CD14-positive monocyte (primary cell): ENCODE measurements at regions not wholly inside any gene's neighbourhood (a gene's known extent, or its start where the extent isn't known, plus 50 kb on each side); places are given as distances from the start of the nearest gene placed in this dataset.

Source experiments
- DNase-seq, 3 donors: peaks; one replicate each; pipeline ENCODE4 v3.0.0-alpha.2; 2011 to 2022
- H2AFZ ChIP-seq: 2 replicates; pipeline ENCODE4 v1.6.0; 2012; ENCODE audit warnings: mild to moderate bottlenecking, low read depth, low read length, inconsistent platforms; ENCODE audit not compliant: insufficient read depth, poor library complexity, severe bottlenecking
- H3K27ac ChIP-seq, 2 donors: 1 replicate in 1 of 2; 2 replicates in 1 of 2; pipeline ENCODE4 v1.5.1; 2012 to 2013; ENCODE audit warnings: low read length in 2 of 2, control low read depth in 1 of 2, inconsistent platforms in 1 of 2, low read depth in 1 of 2, mild to moderate bottlenecking in 1 of 2
- H3K27me3 ChIP-seq, 2 donors: one replicate each; pipeline versions ENCODE4 v1.6.0 to v1.6.1; 2011 to 2013; ENCODE audit warnings: low read length in 2 of 2; ENCODE audit not compliant: control insufficient read depth in 2 of 2, insufficient read depth in 2 of 2
- H3K36me3 ChIP-seq, 2 donors: replicated peaks in 1 of 2; 1 replicate in 1 of 2; 2 replicates in 1 of 2; pipeline versions ENCODE4 v1.5.1 to v1.6.1; 2012 to 2013; ENCODE audit warnings: low read length in 2 of 2, control low read depth in 1 of 2, inconsistent platforms in 1 of 2, mild to moderate bottlenecking in 1 of 2; ENCODE audit not compliant: insufficient read depth in 2 of 2, control insufficient read depth in 1 of 2
- H3K4me1 ChIP-seq, 2 donors: 1 replicate in 1 of 2; 2 replicates in 1 of 2; pipeline versions ENCODE4 v1.5.1 to v1.6.1; 2012 to 2013; ENCODE audit warnings: low read length in 2 of 2, control low read depth in 1 of 2, inconsistent platforms in 1 of 2, mild to moderate bottlenecking in 1 of 2, moderate library complexity in 1 of 2; ENCODE audit not compliant: insufficient read depth in 2 of 2, control insufficient read depth in 1 of 2
- H3K4me2 ChIP-seq: replicated peaks from 2 replicates; pipeline ENCODE3; 2012; ENCODE audit warnings: low read length, moderate library complexity, mild to moderate bottlenecking; ENCODE audit not compliant: poor library complexity, severe bottlenecking; ENCODE audit errors: extremely low read depth
- H3K4me3 ChIP-seq, 3 experiments: fragments of 200-600 bp in 1 of 3; sonication (generic) in 1 of 3; replicated peaks in 1 of 3; 1 replicate in 2 of 3; 2 replicates in 1 of 3; pipeline ENCODE4 v1.5.1; 2011 to 2013; ENCODE audit warnings: low read length in 3 of 3, mild to moderate bottlenecking in 3 of 3, control low read depth in 2 of 3, low read depth in 2 of 3, inconsistent platforms in 1 of 3, moderate library complexity in 1 of 3
- H3K79me2 ChIP-seq: 2 replicates; pipeline ENCODE4 v1.6.0; 2012; ENCODE audit warnings: mild to moderate bottlenecking, control low read depth, inconsistent platforms, low read length, moderate library complexity; ENCODE audit not compliant: insufficient read depth
- H3K9ac ChIP-seq: 2 replicates; pipeline ENCODE4 v1.6.0; 2017; ENCODE audit warnings: low read length, mild to moderate bottlenecking; ENCODE audit not compliant: insufficient read depth, poor library complexity, severe bottlenecking
- H3K9me3 ChIP-seq, 2 donors: replicated peaks in 1 of 2; 1 replicate in 1 of 2; 2 replicates in 1 of 2; pipeline versions ENCODE4 v1.5.1 to v1.6.1; 2012 to 2013; ENCODE audit warnings: low read length in 2 of 2, control low read depth in 1 of 2; ENCODE audit not compliant: control insufficient read depth in 1 of 2, insufficient read depth in 1 of 2
- H4K20me1 ChIP-seq: 2 replicates; pipeline ENCODE4 v1.6.0; 2012; ENCODE audit warnings: mild to moderate bottlenecking, low read length, control low read depth, moderate library complexity; ENCODE audit not compliant: insufficient read depth
- H3K27ac Mint-ChIP-seq, 7 donors: one replicate each; pipeline ENCODE4 v1.8.0; 2020; ENCODE audit warnings: mild to moderate bottlenecking in 7 of 7, mixed read lengths in 7 of 7, moderate library complexity in 6 of 7, inconsistent platforms in 2 of 7
- H3K27me3 Mint-ChIP-seq, 3 donors: one replicate each; pipeline ENCODE4 v1.8.0; 2021 to 2022; ENCODE audit warnings: low read depth in 3 of 3, mild to moderate bottlenecking in 3 of 3, mixed read lengths in 3 of 3, moderate library complexity in 3 of 3, inconsistent platforms in 1 of 3
- H3K36me3 Mint-ChIP-seq, 2 donors: one replicate each; pipeline ENCODE4 v1.8.0; 2020; ENCODE audit warnings: mixed read lengths in 2 of 2, inconsistent platforms in 1 of 2, mild to moderate bottlenecking in 1 of 2
- H3K4me1 Mint-ChIP-seq: one replicate; pipeline ENCODE4 v1.8.0; 2020; ENCODE audit warnings: mild to moderate bottlenecking, mixed read lengths
- H3K4me3 Mint-ChIP-seq, 2 donors: one replicate each; pipeline ENCODE4 v1.8.0; 2020; ENCODE audit warnings: mild to moderate bottlenecking in 2 of 2, mixed read lengths in 2 of 2, moderate library complexity in 1 of 2
- H3K9me3 Mint-ChIP-seq, 7 donors: one replicate each; pipeline ENCODE4 v1.8.0; 2020 to 2022; ENCODE audit warnings: mixed read lengths in 7 of 7, mild to moderate bottlenecking in 6 of 7, moderate library complexity in 6 of 7, inconsistent platforms in 2 of 7
- CTCF ChIP-seq: fragments of 200-600 bp; IDR thresholded peaks from one replicate; pipeline ENCODE4 v1.8.0; 2022; ENCODE audit warnings: antibody characterized with exemption, mild to moderate bottlenecking
- WGBS: methylation state at CpG from one replicate; pipeline ENCODE4 v1.1.5; 2013; ENCODE audit warnings: missing lambda C conversion rate; ENCODE audit not compliant: insufficient coverage; 5-methylcytosine and 5-hydroxymethylcytosine counted together
- intact Hi-C, 2 donors: fragments of 100-400 bp; cut with micrococcal nuclease; formaldehyde crosslinking; loops; one replicate each; pipeline versions ENCODE4 v1.15.0 to v1.15.1; 2023

GRCh38 chr14:87018294-87018693, 974.7 kb downstream of the GALC start:
- no peaks in the 10 kb centered on the region for H4K20me1 ChIP-seq
- H3K36me3 ChIP-seq, result no peaks in the 10 kb centered on the region
- H3K27me3 ChIP-seq, result no peaks in the 10 kb centered on the region
- no peaks in the 10 kb centered on the region for H3K79me2 ChIP-seq
- Mint-ChIP-seq H3K4me1 (no peaks in the 10 kb centered on the region), H3K27me3 (peaks cover 0 to 2% (median 0%) of the 10 kb centered on the region in 3 donors), H3K36me3 (no peaks in the 10 kb centered on the region), H3K9me3 (peaks cover 0 to 17% (median 3%) of the 10 kb centered on the region in 7 donors), H3K4me3 (no peak overlapping the region), H3K27ac (no peak overlapping the region)
- no peak for DNase-seq
- no peaks in the 10 kb centered on the region for H3K9me3 ChIP-seq
- no peak overlapping the region for H3K27ac ChIP-seq
- H3K4me1 ChIP-seq, result no peaks in the 10 kb centered on the region
- H3K9ac ChIP-seq, result no peak overlapping the region
- intact Hi-C loops, result no loop called here
- no peak for TF ChIP-seq CTCF
- H3K4me2 ChIP-seq, result no peak overlapping the region
- no peak overlapping the region for H2AFZ ChIP-seq
- no CpG with 5 or more reads among the region's 1 CpG for WGBS
- no peak overlapping the region for H3K4me3 ChIP-seq

GRCh38 chr14:87017335-87017734, 975.6 kb downstream of the GALC start:
- H3K27ac ChIP-seq, result no peak overlapping the region
- H2AFZ ChIP-seq, result no peak overlapping the region
- no peak overlapping the region for H3K4me3 Mint-ChIP-seq
- H3K27me3 Mint-ChIP-seq, result peaks cover 0 to 2% (median 0%) of the 10 kb centered on the region in 3 donors
- intact Hi-C loops, result no loop called here
- H3K4me1 ChIP-seq, result no peaks in the 10 kb centered on the region
- H3K4me1 Mint-ChIP-seq, result no peaks in the 10 kb centered on the region
- H3K27me3 ChIP-seq, result no peaks in the 10 kb centered on the region
- H3K9me3 Mint-ChIP-seq, result peaks cover 0 to 17% (median 3%) of the 10 kb centered on the region in 7 donors
- H3K4me2 ChIP-seq, result no peak overlapping the region
- H3K79me2 ChIP-seq, result no peaks in the 10 kb centered on the region
- H3K27ac Mint-ChIP-seq, result no peak overlapping the region
- no peaks in the 10 kb centered on the region for H4K20me1 ChIP-seq
- TF ChIP-seq CTCF, result no peak
- H3K9me3 ChIP-seq, result no peaks in the 10 kb centered on the region
- H3K36me3 Mint-ChIP-seq, result no peaks in the 10 kb centered on the region
- WGBS, result no CpG with 5 or more reads among the region's 2 CpGs
- DNase-seq, result no peak
- H3K4me3 ChIP-seq, result no peak overlapping the region
- H3K9ac ChIP-seq, result no peak overlapping the region
- H3K36me3 ChIP-seq, result no peaks in the 10 kb centered on the region
